ENCODE measurements at regions not wholly inside any gene's neighbourhood (a gene's known extent, or its start where the extent isn't known, plus 50 kb on each side); places are given as distances from the start of the nearest gene placed in this dataset.

GRCh38 chr3:5069627-5070026, 52.5 kb upstream of the ARL8B start (continued):
- no peak for TF ChIP-seq REST (IDR thresholded peaks at IDR 0.05; ENCODE audit: unreplicated experiment)
- no peak for TF ChIP-seq CREB1 (CRISPR knock-in tag; IDR thresholded peaks at IDR 0.05; ENCODE audit: low read depth)
- TF ChIP-seq ETS1 (IDR thresholded peaks at IDR 0.05) = no peak
- TF ChIP-seq STAT1 (IDR thresholded peaks at IDR 0.05; ENCODE audit: unreplicated experiment) = no peak
- no peak for TF ChIP-seq CTCF (conservative IDR thresholded peaks at IDR 0.05; ENCODE audit: low read depth in 2 of 2)
- no peak for TF ChIP-seq POLR2AphosphoS5 (IDR thresholded peaks at IDR 0.05; ENCODE audit: low read depth)
- no peak for TF ChIP-seq EZH2 (IDR thresholded peaks at IDR 0.05; ENCODE audit: low read depth, unreplicated experiment)
- no peak for TF ChIP-seq EZH2phosphoT487 (IDR thresholded peaks at IDR 0.05; ENCODE audit: unreplicated experiment)

- H2AFZ ChIP-seq = no peak overlapping the region
- no peak overlapping the region for H3K4me2 ChIP-seq
- H3K4me1 ChIP-seq (ENCODE audit: insufficient read depth) = no peaks in the 10 kb centered on the region
- H3K9me3 Mint-ChIP-seq = no peaks in the 10 kb centered on the region
- no peak for DNase-seq (ENCODE audit: low spot score)
- H3K9me2 ChIP-seq (ENCODE audit: insufficient read depth) = no peaks in the 10 kb centered on the region
- no peak for TF ChIP-seq CREB1 (CRISPR knock-in tag; IDR thresholded peaks at IDR 0.05; ENCODE audit: low read depth)
- H3K4me3 ChIP-seq = no peak overlapping the region
- no peak for ATAC-seq
- no peaks in the 10 kb centered on the region for H3K36me3 ChIP-seq (ENCODE audit: insufficient read depth)
- H4K20me1 ChIP-seq (replicated peaks; ENCODE audit: insufficient read depth) = no peaks in the 10 kb centered on the region
- H3K27me3 Mint-ChIP-seq (ENCODE audit: insufficient read depth, low read depth, poor library complexity) = peaks cover 4% of the 10 kb centered on the region
- H3K27ac ChIP-seq (ENCODE audit: low read depth) = no peak overlapping the region
- H3K27ac Mint-ChIP-seq = no peak overlapping the region
- no peaks in the 10 kb centered on the region for H3K79me2 ChIP-seq (replicated peaks; ENCODE audit: insufficient read depth)
- H3K4me3 Mint-ChIP-seq = no peak overlapping the region
- H3F3A ChIP-seq (replicated peaks; ENCODE audit: low read depth) = no peaks in the 10 kb centered on the region
- no peaks in the 10 kb centered on the region for H3K27me3 ChIP-seq (ENCODE audit: insufficient read depth)
- H3K4me1 Mint-ChIP-seq = no peaks in the 10 kb centered on the region
- H3K36me3 Mint-ChIP-seq (ENCODE audit: low read depth) = no peaks in the 10 kb centered on the region
Measured at GRCh38 chr3:5071061-5071460, 51.0 kb upstream of the ARL8B start.
